Calu3 (cell line): ENCODE measurements at regions not wholly inside any gene's neighbourhood (a gene's known extent, or its start where the extent isn't known, plus 50 kb on each side); places are given as distances from the start of the nearest gene placed in this dataset.

Experiments
- BruUV-seq: library from RNA; stranded (reverse); fragments of 400-500 nt; replicated peaks from 2 replicates; lab custom pipeline; 2021; lab: Mats Ljungman, UMichigan
- CTCF ChIA-PET: fragments of 300-600 bp; sonication (Branson Sonifier 250); formaldehyde crosslinking; loops from one replicate; lab custom pipeline; 2022; ENCODE audit warnings: antibody characterized with exemption; lab: Charles Lee
- DNase-seq: peaks from one replicate; pipeline ENCODE4 v3.0.0; 2022
- H3K27ac Mint-ChIP-seq: one replicate; pipeline ENCODE4 v1.8.0; 2022; ENCODE audit warnings: mixed read lengths; ENCODE audit not compliant: unreplicated experiment
- H3K27me3 Mint-ChIP-seq: one replicate; pipeline ENCODE4 v1.8.0; 2022; ENCODE audit warnings: mixed read lengths; ENCODE audit not compliant: unreplicated experiment
- H3K36me3 Mint-ChIP-seq: one replicate; pipeline ENCODE4 v1.8.0; 2022; ENCODE audit warnings: mild to moderate bottlenecking, moderate library complexity, mixed read lengths; ENCODE audit not compliant: insufficient read depth, unreplicated experiment
- H3K4me1 Mint-ChIP-seq: one replicate; pipeline ENCODE4 v1.8.0; 2022; ENCODE audit warnings: mild to moderate bottlenecking, low read depth, mixed read lengths; ENCODE audit not compliant: unreplicated experiment
- H3K4me3 Mint-ChIP-seq: one replicate; pipeline ENCODE4 v1.8.0; 2022; ENCODE audit warnings: mild to moderate bottlenecking, low read depth, moderate library complexity, mixed read lengths; ENCODE audit not compliant: unreplicated experiment
- H3K9me3 Mint-ChIP-seq: one replicate; pipeline ENCODE4 v1.8.0; 2022; ENCODE audit warnings: low read depth, mixed read lengths; ENCODE audit not compliant: unreplicated experiment
- intact Hi-C: fragments of 100-400 bp; cut with micrococcal nuclease; formaldehyde crosslinking; loops from one replicate; pipeline ENCODE4 v1.10.0; 2022; ENCODE audit not compliant: unreplicated experiment
- TF ChIP-seq, protein P1 (sequence below): fragments of 200-600 bp; IDR thresholded peaks from one replicate; pipeline ENCODE4 v1.8.0; 2022; ENCODE audit warnings: antibody characterized with exemption; ENCODE audit not compliant: unreplicated experiment

DNA sequence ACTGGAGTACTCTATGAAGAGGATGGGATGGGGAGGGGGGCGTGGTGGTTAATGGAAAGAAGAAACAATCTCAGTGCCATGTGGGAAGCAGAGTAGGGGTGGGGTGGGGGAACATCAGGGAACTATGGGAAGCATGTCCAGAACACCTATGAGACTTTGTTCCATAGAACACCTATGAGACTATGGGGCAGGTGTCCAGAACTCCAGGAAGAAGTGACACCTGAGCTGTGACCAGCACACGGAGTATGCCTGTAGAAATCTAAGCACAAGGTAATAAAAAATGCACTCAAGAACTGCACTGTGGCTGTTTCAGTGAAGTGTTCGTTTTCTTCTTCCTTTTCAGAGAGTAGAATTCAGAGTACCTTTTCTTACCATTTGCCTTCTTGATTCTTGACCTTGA lies 704.8 kb upstream of the TENM3 start:
- no peaks in the 10 kb centered on the region for H3K27me3 Mint-ChIP-seq
- no peaks in the 10 kb centered on the region for H3K4me1 Mint-ChIP-seq
- no peak overlapping the region for H3K4me3 Mint-ChIP-seq
- no peaks in the 10 kb centered on the region for H3K36me3 Mint-ChIP-seq
- no peaks in the 10 kb centered on the region for H3K9me3 Mint-ChIP-seq
- H3K27ac Mint-ChIP-seq, result no peak overlapping the region
- DNase-seq, result no peak
- no TSS peak for BruUV-seq
- intact Hi-C loops, result no loop called here
- TF ChIP-seq, protein P1, sequence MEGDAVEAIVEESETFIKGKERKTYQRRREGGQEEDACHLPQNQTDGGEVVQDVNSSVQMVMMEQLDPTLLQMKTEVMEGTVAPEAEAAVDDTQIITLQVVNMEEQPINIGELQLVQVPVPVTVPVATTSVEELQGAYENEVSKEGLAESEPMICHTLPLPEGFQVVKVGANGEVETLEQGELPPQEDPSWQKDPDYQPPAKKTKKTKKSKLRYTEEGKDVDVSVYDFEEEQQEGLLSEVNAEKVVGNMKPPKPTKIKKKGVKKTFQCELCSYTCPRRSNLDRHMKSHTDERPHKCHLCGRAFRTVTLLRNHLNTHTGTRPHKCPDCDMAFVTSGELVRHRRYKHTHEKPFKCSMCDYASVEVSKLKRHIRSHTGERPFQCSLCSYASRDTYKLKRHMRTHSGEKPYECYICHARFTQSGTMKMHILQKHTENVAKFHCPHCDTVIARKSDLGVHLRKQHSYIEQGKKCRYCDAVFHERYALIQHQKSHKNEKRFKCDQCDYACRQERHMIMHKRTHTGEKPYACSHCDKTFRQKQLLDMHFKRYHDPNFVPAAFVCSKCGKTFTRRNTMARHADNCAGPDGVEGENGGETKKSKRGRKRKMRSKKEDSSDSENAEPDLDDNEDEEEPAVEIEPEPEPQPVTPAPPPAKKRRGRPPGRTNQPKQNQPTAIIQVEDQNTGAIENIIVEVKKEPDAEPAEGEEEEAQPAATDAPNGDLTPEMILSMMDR, result no peak
- CTCF ChIA-PET, result no interaction called here

DNA sequence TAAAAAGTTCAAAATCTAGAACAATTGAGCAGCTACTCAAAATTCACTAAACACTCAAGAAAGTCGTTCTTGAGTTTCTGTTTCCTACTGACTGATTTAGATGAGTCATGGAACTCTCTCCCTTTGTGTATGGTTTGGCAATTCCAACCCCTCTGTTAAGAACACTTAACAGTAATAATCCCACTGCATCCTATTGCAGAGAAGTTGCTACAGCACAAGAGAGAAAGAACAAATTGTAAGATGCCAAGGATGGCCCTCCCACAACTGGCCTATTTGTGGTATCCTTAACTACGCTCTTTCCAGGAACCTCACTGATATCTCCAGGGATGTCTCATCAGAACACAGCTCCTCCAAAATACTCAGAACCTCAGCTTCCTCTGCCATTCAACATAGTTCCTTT lies 701.8 kb upstream of the TENM3 start:
- BruUV-seq, result no TSS peak
- CTCF ChIA-PET, result no interaction called here
- Mint-ChIP-seq H3K36me3 (no peaks in the 10 kb centered on the region), H3K27ac (no peak overlapping the region), H3K9me3 (no peaks in the 10 kb centered on the region), H3K4me1 (no peaks in the 10 kb centered on the region), H3K27me3 (no peaks in the 10 kb centered on the region), H3K4me3 (no peak overlapping the region)
- no peak for DNase-seq
- intact Hi-C loops, result no loop called here
- TF ChIP-seq, protein P1, result no peak

DNA sequence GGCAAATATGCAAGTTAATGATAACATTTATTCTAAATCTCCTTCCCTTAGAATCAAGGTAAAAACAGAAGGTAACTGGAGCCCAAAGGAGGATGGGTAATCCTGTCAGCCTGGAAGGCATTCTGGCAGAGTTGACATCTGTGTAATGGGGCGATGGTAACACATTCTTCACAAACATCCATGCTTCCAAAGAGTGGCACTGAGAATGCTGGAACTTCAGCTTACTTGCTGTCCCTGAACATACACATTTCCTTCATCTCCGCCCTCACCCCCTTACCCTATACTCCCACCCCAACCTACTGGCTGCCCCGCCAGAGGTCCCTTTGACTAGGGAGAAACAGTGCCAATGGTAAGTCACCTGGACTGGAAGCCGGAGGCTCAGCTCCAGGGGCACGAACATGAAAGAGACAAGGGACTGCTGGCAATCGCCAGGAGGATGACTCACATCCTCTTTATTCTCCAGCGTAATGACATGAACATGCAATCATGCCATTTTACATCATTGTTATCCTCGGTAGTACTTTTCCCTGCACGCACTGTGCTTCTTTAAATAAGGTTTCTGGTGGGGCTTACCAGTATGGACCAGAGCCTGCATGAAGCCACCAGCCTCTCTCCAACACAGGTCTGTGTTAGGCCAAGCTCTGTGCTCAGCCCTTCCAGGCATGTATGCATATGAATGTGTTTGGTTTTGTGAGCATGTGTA lies 694.2 kb upstream of the TENM3 start:
- H3K36me3 Mint-ChIP-seq, result no peaks in the 10 kb centered on the region
- H3K27me3 Mint-ChIP-seq, result no peaks in the 10 kb centered on the region
- H3K27ac Mint-ChIP-seq, result peak overlapping the region; percentile 77
- intact Hi-C loops, result no loop called here
- H3K4me1 Mint-ChIP-seq, result no peaks in the 10 kb centered on the region
- H3K9me3 Mint-ChIP-seq, result no peaks in the 10 kb centered on the region
- peak overlapping the region; percentile 19 for H3K4me3 Mint-ChIP-seq
- BruUV-seq, result no TSS peak
- CTCF ChIA-PET, result no interaction called here
- TF ChIP-seq, protein P1, result no peak
- DNase-seq, result peak; percentile 32

DNA sequence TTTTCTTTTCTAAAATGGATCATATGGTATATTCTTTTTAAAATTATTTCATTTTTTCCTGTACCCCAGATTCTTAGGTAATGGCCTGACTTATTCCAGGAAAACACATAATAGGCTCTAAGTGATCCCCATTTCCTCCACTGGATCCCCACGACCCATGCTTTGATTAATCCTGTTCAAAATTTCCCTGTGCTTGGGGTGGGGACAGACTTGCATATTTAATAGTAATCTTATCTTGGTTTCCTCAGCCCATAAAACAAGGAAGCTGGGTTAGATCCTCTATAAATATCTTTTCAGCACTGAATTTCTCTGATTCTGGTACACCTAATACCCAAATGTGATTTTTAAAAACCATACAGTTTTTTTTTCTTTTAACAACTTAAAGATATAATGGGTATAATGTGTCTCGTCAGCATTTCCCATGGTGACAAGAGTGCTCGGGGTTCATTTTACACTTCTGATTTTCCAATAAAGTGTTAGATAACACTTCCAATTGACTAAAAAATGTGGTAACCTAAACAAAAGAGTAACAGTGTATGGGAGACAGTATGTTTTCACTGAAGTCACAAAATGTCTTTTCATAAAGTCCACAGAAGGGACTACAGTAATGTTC lies 693.5 kb upstream of the TENM3 start:
- peak overlapping the region; percentile 77 for H3K27ac Mint-ChIP-seq
- H3K36me3 Mint-ChIP-seq, result no peaks in the 10 kb centered on the region
- BruUV-seq, result TSS peak; percentile 93
- no peaks in the 10 kb centered on the region for H3K27me3 Mint-ChIP-seq
- H3K9me3 Mint-ChIP-seq, result no peaks in the 10 kb centered on the region
- H3K4me1 Mint-ChIP-seq, result no peaks in the 10 kb centered on the region
- TF ChIP-seq, protein P1, result no peak
- intact Hi-C loops, result no loop called here
- CTCF ChIA-PET, result no interaction called here
- no peak overlapping the region for H3K4me3 Mint-ChIP-seq
- no peak for DNase-seq
